B cell (primary cell): ENCODE measurements at regions not wholly inside any gene's neighbourhood (a gene's known extent, or its start where the extent isn't known, plus 50 kb on each side); places are given as distances from the start of the nearest gene placed in this dataset.

Experiments
- ATAC-seq: fragments of 200-7000 bp; cut with Tn5 transposase; one replicate; pipeline ENCODE4 v1.10.0; 2021; ENCODE audit warnings: low read depth, mild to moderate bottlenecking, moderate number of reproducible peaks, moderate library complexity
- CTCF ChIA-PET: fragments of 350-600 bp; sonication (Branson Sonifier 250); formaldehyde crosslinking; loops from one replicate; lab custom pipeline; 2021; ENCODE audit warnings: antibody characterized with exemption, inconsistent platforms; lab: Charles Lee
- POLR2A ChIA-PET: fragments of 350-600 bp; sonication (Branson Sonifier 250); formaldehyde crosslinking; loops from one replicate; lab custom pipeline; 2021; ENCODE audit warnings: antibody characterized with exemption; lab: Charles Lee
- DNase-seq: peaks from one replicate; pipeline ENCODE4 v3.0.0; 2013
- H2AFZ ChIP-seq: 2 replicates; pipeline ENCODE4 v1.6.1; 2012; ENCODE audit warnings: mild to moderate bottlenecking, low read depth, low read length; ENCODE audit not compliant: insufficient read depth, poor library complexity, severe bottlenecking
- H3K27ac ChIP-seq, 2 donors: 1 replicate in 1 of 2; 2 replicates in 1 of 2; pipeline ENCODE4 v1.5.1; 2012 to 2013; ENCODE audit warnings: low read length in 2 of 2, mild to moderate bottlenecking in 2 of 2, moderate library complexity in 1 of 2
- H3K27me3 ChIP-seq, 4 experiments: fragments of 200-600 bp in 1 of 4; sonication (generic) in 1 of 4; replicated peaks in 1 of 4; 1 replicate in 2 of 4; 2 replicates in 2 of 4; pipeline versions ENCODE4 v1.6.1 to v1.7.0; 2013 to 2016; ENCODE audit warnings: low read length in 3 of 4, mild to moderate bottlenecking in 2 of 4, mixed read lengths in 1 of 4, moderate library complexity in 1 of 4; ENCODE audit not compliant: insufficient read depth in 4 of 4, control insufficient read depth in 3 of 4; ENCODE audit errors: control extremely low read depth in 1 of 4
- H3K36me3 ChIP-seq, 2 experiments: replicated peaks in 1 of 2; 1 replicate in 1 of 2; 2 replicates in 1 of 2; pipeline versions ENCODE4 v1.6.1 to v1.7.1; 2013; ENCODE audit warnings: low read length in 1 of 2; ENCODE audit not compliant: insufficient read depth in 2 of 2, control insufficient read depth in 1 of 2; ENCODE audit errors: control extremely low read depth in 1 of 2, extremely low read depth in 1 of 2
- H3K4me1 ChIP-seq, 2 donors: fragments of 200-600 bp in 1 of 2; sonication (generic) in 1 of 2; 1 replicate in 1 of 2; 2 replicates in 1 of 2; pipeline versions ENCODE4 v1.5.1 to v1.6.1; 2013 to 2017; ENCODE audit warnings: low read length in 2 of 2; ENCODE audit not compliant: control insufficient read depth in 2 of 2, insufficient read depth in 2 of 2
- H3K4me2 ChIP-seq: replicated peaks from 2 replicates; pipeline ENCODE3; 2012; ENCODE audit warnings: mild to moderate bottlenecking, low read depth, low read length; ENCODE audit not compliant: poor library complexity, severe bottlenecking
- H3K4me3 ChIP-seq, 5 experiments: fragments of 200-600 bp in 1 of 5; sonication (generic) in 1 of 5; 1 replicate in 3 of 5; 2 replicates in 2 of 5; pipeline versions ENCODE4 v1.5.1 to v1.7.0; 2011 to 2016; ENCODE audit warnings: low read length in 4 of 5, mild to moderate bottlenecking in 4 of 5, low read depth in 2 of 5, control low read depth in 1 of 5, moderate library complexity in 1 of 5; ENCODE audit not compliant: insufficient read depth in 1 of 5; ENCODE audit errors: control extremely low read depth in 1 of 5, extremely low read depth in 1 of 5
- H3K79me2 ChIP-seq: fragments of 200-600 bp; sonication (generic); one replicate; pipeline ENCODE4 v1.6.0; 2016; ENCODE audit warnings: low read length; ENCODE audit not compliant: control insufficient read depth, insufficient read depth
- H3K9ac ChIP-seq: fragments of 200-600 bp; sonication (generic); 2 replicates; pipeline ENCODE4 v1.6.1; 2017; ENCODE audit warnings: mild to moderate bottlenecking, low read length, moderate library complexity
- H3K9me3 ChIP-seq, 3 donors: one replicate each; pipeline versions ENCODE4 v1.6.1 to v1.7.1; 2013; ENCODE audit warnings: low read length in 2 of 3; ENCODE audit not compliant: control insufficient read depth in 2 of 3, insufficient read depth in 1 of 3; ENCODE audit errors: control extremely low read depth in 1 of 3
- H4K20me1 ChIP-seq: 2 replicates; pipeline ENCODE4 v1.6.0; 2012; ENCODE audit warnings: mild to moderate bottlenecking, low read length; ENCODE audit not compliant: insufficient read depth, control insufficient read depth, poor library complexity, severe bottlenecking
- H3K27ac Mint-ChIP-seq: one replicate; pipeline ENCODE4 v1.8.0; 2021; ENCODE audit warnings: mixed read lengths
- H3K27me3 Mint-ChIP-seq: one replicate; pipeline ENCODE4 v1.8.0; 2021; ENCODE audit warnings: mixed read lengths
- H3K4me1 Mint-ChIP-seq: one replicate; pipeline ENCODE4 v1.8.0; 2021; ENCODE audit warnings: mixed read lengths
- H3K4me3 Mint-ChIP-seq: one replicate; pipeline ENCODE4 v1.8.0; 2021; ENCODE audit warnings: mixed read lengths
- H3K9me3 Mint-ChIP-seq: one replicate; pipeline ENCODE4 v1.8.0; 2022; ENCODE audit warnings: mixed read lengths; ENCODE audit not compliant: insufficient read depth
- CTCF ChIP-seq: fragments of 200-600 bp; IDR thresholded peaks from one replicate; pipeline ENCODE4 v1.8.0; 2022; ENCODE audit warnings: antibody characterized with exemption, mild to moderate bottlenecking
- EZH2 ChIP-seq: IDR thresholded peaks from 2 replicates; pipeline ENCODE4 v1.6.1; 2012; ENCODE audit warnings: borderline replicate concordance, low read depth, mild to moderate bottlenecking, moderate library complexity, low read length; ENCODE audit not compliant: insufficient read depth, poor library complexity, severe bottlenecking
- WGBS: methylation state at CpG from one replicate; pipeline ENCODE4 v1.1.5; 2013; ENCODE audit warnings: missing lambda C conversion rate; ENCODE audit not compliant: insufficient coverage; 5-methylcytosine and 5-hydroxymethylcytosine counted together
- intact Hi-C: fragments of 100-400 bp; cut with micrococcal nuclease; formaldehyde crosslinking; loops from one replicate; pipeline ENCODE4 v1.10.0; 2022

- no peak for DNase-seq
- no peaks in the 10 kb centered on the region for H4K20me1 ChIP-seq
- no peak overlapping the region for H3K4me2 ChIP-seq
- H3K27me3 Mint-ChIP-seq, result peaks cover 7% of the 10 kb centered on the region
- no peaks in the 10 kb centered on the region for H3K27me3 ChIP-seq
- TF ChIP-seq EZH2, result no peak
- H3K27ac Mint-ChIP-seq, result no peak overlapping the region
- ChIA-PET POLR2A (no interaction called here), CTCF (no interaction called here)
- no peaks in the 10 kb centered on the region for H3K36me3 ChIP-seq
- no peaks in the 10 kb centered on the region for H3K79me2 ChIP-seq
- no peaks in the 10 kb centered on the region for H3K4me1 Mint-ChIP-seq
- no peak overlapping the region for H3K4me3 ChIP-seq
- H3K9me3 ChIP-seq, result peaks cover 3 to 7% (median 5%) of the 10 kb centered on the region in 3 donors
- no peak overlapping the region for H3K4me3 Mint-ChIP-seq
- H2AFZ ChIP-seq, result no peak overlapping the region
- H3K9me3 Mint-ChIP-seq, result peaks cover 2% of the 10 kb centered on the region
- WGBS, result no CpG with 5 or more reads among the region's 4 CpGs
- no peaks in the 10 kb centered on the region for H3K4me1 ChIP-seq
- no peak for ATAC-seq
- no peak overlapping the region for H3K27ac ChIP-seq
- H3K9ac ChIP-seq, result no peak overlapping the region
- intact Hi-C loops, result no loop called here
Observed at GRCh38 chr4:85250852-85251251, 224.1 kb upstream of the ARHGAP24 start.

GRCh38 chr4:85257817-85258370, 217.1 kb upstream of the ARHGAP24 start:
- H3K4me2 ChIP-seq, result no peak overlapping the region

More at GRCh38 chr4:85257817-85258370, 217.1 kb upstream of the ARHGAP24 start:
- H3K27ac ChIP-seq, result no peak overlapping the region
- Mint-ChIP-seq H3K27me3 (peaks cover 24% of the 10 kb centered on the region), H3K27ac (no peak overlapping the region), H3K4me1 (no peaks in the 10 kb centered on the region), H3K4me3 (no peak overlapping the region), H3K9me3 (peaks cover 2% of the 10 kb centered on the region)
- no peaks in the 10 kb centered on the region for H4K20me1 ChIP-seq
- peaks cover 0 to 7% (median 5%) of the 10 kb centered on the region in 3 donors for H3K9me3 ChIP-seq
- DNase-seq (no peak), ATAC-seq (no peak)
- H3K36me3 ChIP-seq, result no peaks in the 10 kb centered on the region
- no peaks in the 10 kb centered on the region for H3K79me2 ChIP-seq
- H3K9ac ChIP-seq, result no peak overlapping the region
- intact Hi-C loops, result no loop called here
- peaks cover 0 to 5% (median 0%) of the 10 kb centered on the region in 4 experiments for H3K27me3 ChIP-seq
- no peak overlapping the region for H3K4me3 ChIP-seq
- H2AFZ ChIP-seq, result no peak overlapping the region
- 56% methylated on average over 1 of the region's 1 CpG for WGBS
- no peaks in the 10 kb centered on the region for H3K4me1 ChIP-seq
- no peak for TF ChIP-seq CTCF
- POLR2A ChIA-PET, result no interaction called here
- CTCF ChIA-PET, result no interaction called here
